HG02571 (cell line): ENCODE measurements at regions not wholly inside any gene's neighbourhood (a gene's known extent, or its start where the extent isn't known, plus 50 kb on each side); places are given as distances from the start of the nearest gene placed in this dataset.

Source experiments
- ATAC-seq: cut with Tn5 transposase; IDR thresholded peaks from one replicate; pipeline ENCODE4 v1.9.1; 2021; ENCODE audit warnings: mild to moderate bottlenecking, moderate library complexity; ENCODE audit not compliant: unreplicated experiment

- no peak for ATAC-seq
Observed at GRCh38 chr2:126792186-126792585, 106.5 kb upstream of the TEX51 start.

DNA sequence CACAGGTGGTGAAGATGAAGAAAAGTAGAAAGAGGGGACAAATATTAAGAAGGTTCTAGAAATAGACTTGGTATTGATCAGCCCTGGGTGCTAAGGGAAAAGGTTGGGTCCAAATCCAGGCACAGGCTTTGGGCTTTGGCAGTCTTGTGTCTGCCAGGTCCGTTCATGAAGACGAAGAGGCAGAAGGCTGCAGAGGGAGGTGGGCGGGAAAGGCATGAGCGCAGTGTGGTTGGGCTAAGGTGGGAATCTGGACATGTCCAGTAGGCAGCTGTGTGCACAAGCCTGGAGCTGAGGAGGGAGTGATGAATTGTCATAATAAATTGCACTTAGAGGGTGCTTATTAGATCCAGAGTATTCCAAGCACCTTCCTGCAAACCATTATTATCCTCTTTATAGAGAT lies 105.7 kb upstream of the TEX51 start:
- ATAC-seq: no peak

GRCh38 chr2:126793885-126794613 lies 104.6 kb upstream of the TEX51 start:
- ATAC-seq: no peak

- no peak for ATAC-seq
Observed at GRCh38 chr2:126795656-126796055, 103.0 kb upstream of the TEX51 start.

- ATAC-seq: no peak
Observed at GRCh38 chr2:126796931-126797621, 101.6 kb upstream of the TEX51 start.

- ATAC-seq: no peak
Observed at GRCh38 chr2:126797622-126798275, 100.9 kb upstream of the TEX51 start.

- no peak for ATAC-seq
Observed at GRCh38 chr2:126798276-126799140, 100.2 kb upstream of the TEX51 start.

- no peak for ATAC-seq
Observed at GRCh38 chr2:126799301-126799700, 99.4 kb upstream of the TEX51 start.

DNA sequence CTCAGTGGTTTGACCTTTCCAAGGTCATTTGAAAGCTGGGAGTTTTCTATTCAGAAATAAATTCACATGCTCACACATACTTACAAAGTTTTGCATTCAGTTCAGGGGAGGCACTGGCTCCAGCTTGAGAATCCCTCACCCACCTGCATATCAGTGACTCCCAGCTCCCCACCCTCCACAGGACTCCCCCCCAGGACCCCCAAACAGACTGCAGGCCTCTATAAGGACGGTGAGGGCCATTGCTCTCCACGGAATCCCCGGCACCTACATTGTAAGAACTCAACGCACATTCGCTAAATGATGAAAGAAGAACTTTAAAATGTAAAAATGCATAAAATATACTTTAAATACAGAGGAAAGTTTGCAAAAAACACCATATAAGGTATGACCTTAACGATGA lies 97.2 kb upstream of the TEX51 start:
- no peak for ATAC-seq

DNA sequence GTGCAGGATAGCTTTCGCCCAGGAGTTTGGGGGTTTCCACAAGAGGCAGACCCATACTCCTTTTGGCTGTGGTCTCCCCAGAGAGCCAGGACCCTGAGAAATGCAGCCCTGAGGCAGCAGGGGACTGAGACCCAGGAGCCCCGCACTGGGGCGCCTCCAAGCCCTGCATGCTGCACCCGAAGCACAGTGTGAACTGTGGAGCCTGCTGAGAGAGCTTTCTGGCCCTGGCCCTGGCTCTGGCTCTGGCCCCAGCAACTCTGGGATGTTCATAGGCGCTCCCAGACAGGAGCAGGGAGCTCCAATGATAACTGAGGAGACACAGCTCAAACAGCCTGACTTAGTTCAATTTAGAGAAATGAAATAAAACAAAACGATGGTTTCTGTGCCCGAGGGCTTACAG lies 96.4 kb upstream of the TEX51 start:
- no peak for ATAC-seq

GRCh38 chr2:126802774-126803433 lies 95.8 kb upstream of the TEX51 start:
- ATAC-seq: no peak

- no peak for ATAC-seq
Observed at GRCh38 chr2:126803434-126803775, 95.3 kb upstream of the TEX51 start.

GRCh38 chr2:126804347-126804746 lies 94.3 kb upstream of the TEX51 start:
- ATAC-seq: no peak

- no peak for ATAC-seq
Observed at GRCh38 chr2:126808929-126809328, 89.8 kb upstream of the TEX51 start.

DNA sequence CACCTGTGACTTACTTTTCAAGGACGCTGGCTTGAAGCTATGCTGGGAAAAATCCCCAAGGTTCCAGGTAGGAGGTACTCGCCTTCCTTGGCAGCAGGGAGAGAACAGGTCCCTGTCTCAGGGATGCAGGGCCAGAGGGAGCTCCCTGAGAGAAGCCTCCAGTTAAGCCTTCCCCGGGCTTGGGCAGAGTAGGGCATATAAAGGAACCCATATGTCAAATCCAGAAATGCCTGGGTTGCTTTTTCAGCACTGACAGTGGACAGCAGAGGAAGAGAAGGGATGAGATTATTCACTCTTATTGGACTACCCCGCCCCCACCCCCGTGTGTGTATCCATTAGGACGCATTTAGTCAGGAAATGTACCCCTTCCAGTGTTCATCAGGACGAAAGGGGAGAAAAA lies 89.3 kb upstream of the TEX51 start:
- no peak for ATAC-seq

DNA sequence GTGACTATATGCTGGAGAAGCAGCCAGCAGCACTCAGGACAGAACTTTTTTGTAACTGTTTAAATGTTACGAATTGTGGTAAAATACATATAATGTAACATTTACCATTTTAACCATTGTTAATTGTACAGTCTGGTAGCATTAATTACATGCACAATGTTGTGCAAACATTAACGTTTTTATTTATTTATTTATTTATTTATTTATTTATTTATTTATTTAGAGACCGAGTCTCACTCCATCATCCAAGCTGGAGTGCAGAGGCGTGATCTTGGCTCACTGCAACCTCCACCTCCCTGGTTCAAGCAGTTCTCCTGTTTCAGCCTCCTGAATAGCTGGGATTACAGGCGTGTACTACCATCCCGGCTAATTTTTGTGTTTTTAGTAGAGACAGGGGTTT lies 88.7 kb upstream of the TEX51 start:
- no peak for ATAC-seq

DNA sequence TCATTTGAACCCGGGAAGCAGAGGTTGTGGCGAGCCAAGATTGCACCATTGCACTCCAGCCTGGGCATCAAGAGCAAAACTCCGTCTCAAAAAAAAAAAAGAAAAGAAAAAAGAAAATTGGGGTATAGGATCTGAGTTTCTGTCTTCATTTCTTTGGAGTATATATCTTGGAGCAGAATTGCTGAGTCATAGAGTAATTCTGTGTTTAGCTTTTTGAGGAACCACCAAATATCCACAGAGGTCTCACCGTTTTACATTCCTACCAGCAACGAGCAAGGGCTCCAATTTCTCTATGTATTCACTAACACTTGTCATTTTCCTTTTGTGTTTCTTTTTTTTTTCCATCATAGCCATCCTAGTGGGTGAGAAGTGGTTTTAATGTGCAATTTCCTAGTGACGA lies 87.6 kb upstream of the TEX51 start:
- no peak for ATAC-seq

- no peak for ATAC-seq
Observed at GRCh38 chr2:126817172-126817571, 81.5 kb upstream of the TEX51 start.

- no peak for ATAC-seq
Observed at GRCh38 chr2:126822115-126822514, 76.6 kb upstream of the TEX51 start.

DNA sequence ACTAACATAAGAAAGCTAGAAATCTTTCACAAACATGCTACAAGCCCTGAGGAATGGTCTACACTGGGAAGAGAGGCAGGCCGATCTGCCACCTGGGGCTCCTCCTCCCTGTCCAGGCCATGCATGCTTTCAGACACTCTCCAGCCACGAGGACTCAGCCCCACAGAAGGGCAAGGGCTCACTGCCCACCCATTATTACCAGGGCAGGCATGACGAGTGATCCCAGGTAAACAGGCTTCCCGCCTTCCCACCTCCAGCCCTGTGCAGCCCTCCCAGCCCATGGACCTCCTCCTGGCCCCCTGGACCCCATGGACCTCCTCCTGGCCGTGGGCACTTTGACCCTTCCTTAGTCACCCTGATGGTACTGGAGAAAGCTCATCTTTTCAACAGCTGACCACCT lies 75.8 kb upstream of the TEX51 start:
- no peak for ATAC-seq

GRCh38 chr2:126823951-126824350 lies 74.7 kb upstream of the TEX51 start:
- no peak for ATAC-seq
